ENCODE measurements at regions not wholly inside any gene's neighbourhood (a gene's known extent, or its start where the extent isn't known, plus 50 kb on each side); places are given as distances from the start of the nearest gene placed in this dataset.
"Not testable (repeated sequence)": the region's sequence is repeated elsewhere in the genome, so short reads cannot be mapped to it uniquely, and the experiment has no call there.

GRCh38 chr6:109912952-109913351, 65.2 kb upstream of the GPR6 start:
- Histone ChIP-seq H3K27ac (no peak overlapping the region), H3K4me1 (no peaks in the 10 kb centered on the region), H3K9me3 (no peaks in the 10 kb centered on the region), H3K27me3 (ENCODE audit: low read depth) (no peaks in the 10 kb centered on the region), H3K4me3 (no peak overlapping the region), H3K36me3 (no peaks in the 10 kb centered on the region)
- intact Hi-C loops (cut with DNase I), result no loop called here
- no peak for TF ChIP-seq CTCF (IDR thresholded peaks at IDR 0.05)
- DNase-seq (no peak), ATAC-seq (no peak)

- H3K4me1 ChIP-seq; H3K4me3 ChIP-seq; ATAC-seq; H3K27me3 ChIP-seq (ENCODE audit: low read depth); H3K9me3 ChIP-seq; H3K36me3 ChIP-seq; DNase-seq; intact Hi-C loops (cut with DNase I); H3K27ac ChIP-seq: not testable (repeated sequence)
These were observed 62.4 kb upstream of the GPR6 start for GRCh38 chr6:109915748-109916147.

- ATAC-seq (no peak), DNase-seq (no peak)
- Histone ChIP-seq H3K9me3 (no peaks in the 10 kb centered on the region), H3K27ac (no peak overlapping the region), H3K27me3 (ENCODE audit: low read depth) (no peaks in the 10 kb centered on the region), H3K4me3 (no peak overlapping the region), H3K4me1 (no peaks in the 10 kb centered on the region), H3K36me3 (no peaks in the 10 kb centered on the region)
- no peak for TF ChIP-seq CTCF (IDR thresholded peaks at IDR 0.05)
- intact Hi-C loops (cut with DNase I), result no loop called here
These were observed 61.4 kb upstream of the GPR6 start for GRCh38 chr6:109916759-109917158.

- ATAC-seq, result no peak
- H3K27me3 ChIP-seq (ENCODE audit: low read depth), result no peaks in the 10 kb centered on the region
- intact Hi-C loops (cut with DNase I), result no loop called here
- no peak for TF ChIP-seq CTCF (IDR thresholded peaks at IDR 0.05)
- H3K36me3 ChIP-seq, result no peaks in the 10 kb centered on the region
- H3K4me3 ChIP-seq, result no peak overlapping the region
- DNase-seq, result no peak
- no peaks in the 10 kb centered on the region for H3K9me3 ChIP-seq
- no peak overlapping the region for H3K27ac ChIP-seq
- no peaks in the 10 kb centered on the region for H3K4me1 ChIP-seq
These were observed 59.9 kb upstream of the GPR6 start for GRCh38 chr6:109918227-109918626.

- DNase-seq (no peak), ATAC-seq (no peak)
- Histone ChIP-seq H3K4me3 (no peak overlapping the region), H3K36me3 (no peaks in the 10 kb centered on the region), H3K9me3 (no peaks in the 10 kb centered on the region), H3K27ac (no peak overlapping the region), H3K27me3 (ENCODE audit: low read depth) (no peaks in the 10 kb centered on the region), H3K4me1 (no peaks in the 10 kb centered on the region)
- intact Hi-C loops (cut with DNase I), result no loop called here
- no peak for TF ChIP-seq CTCF (IDR thresholded peaks at IDR 0.05)
These were observed 57.2 kb upstream of the GPR6 start for GRCh38 chr6:109920911-109921310.

GRCh38 chr6:109922851-109923250, 55.3 kb upstream of the GPR6 start:
- H3K27ac ChIP-seq, result no peak overlapping the region
- H3K27me3 ChIP-seq (ENCODE audit: low read depth), result no peaks in the 10 kb centered on the region
- no peaks in the 10 kb centered on the region for H3K9me3 ChIP-seq
- DNase-seq (no peak), ATAC-seq (no peak)
- H3K4me3 ChIP-seq, result no peak overlapping the region
- no peaks in the 10 kb centered on the region for H3K4me1 ChIP-seq
- TF ChIP-seq CTCF (IDR thresholded peaks at IDR 0.05), result no peak
- no peaks in the 10 kb centered on the region for H3K36me3 ChIP-seq
- intact Hi-C loops (cut with DNase I), result no loop called here
